Nephron progenitor cell (in vitro differentiated cells): ENCODE measurements at regions not wholly inside any gene's neighbourhood (a gene's known extent, or its start where the extent isn't known, plus 50 kb on each side); places are given as distances from the start of the nearest gene placed in this dataset.

ENCODE experiments used
- DNase-seq: peaks from one replicate; pipeline ENCODE4 v3.0.0; 2021
- H3K27ac Mint-ChIP-seq: 2 replicates; pipeline ENCODE4 v1.8.0; 2021; ENCODE audit warnings: mild to moderate bottlenecking, moderate library complexity, mixed read lengths
- H3K27me3 Mint-ChIP-seq: 2 replicates; pipeline ENCODE4 v1.8.0; 2021; ENCODE audit warnings: mild to moderate bottlenecking, low read depth, mixed read lengths; ENCODE audit not compliant: poor library complexity
- H3K36me3 Mint-ChIP-seq: 2 replicates; pipeline ENCODE4 v1.8.0; 2021; ENCODE audit warnings: low read depth, mixed read lengths
- H3K4me1 Mint-ChIP-seq: 2 replicates; pipeline ENCODE4 v1.8.0; 2021; ENCODE audit warnings: mixed read lengths
- H3K4me3 Mint-ChIP-seq: 2 replicates; pipeline ENCODE4 v1.8.0; 2021; ENCODE audit warnings: mild to moderate bottlenecking, moderate library complexity, mixed read lengths
- H3K9me3 Mint-ChIP-seq: 2 replicates; pipeline ENCODE4 v1.8.0; 2021; ENCODE audit warnings: mild to moderate bottlenecking, moderate library complexity, mixed read lengths
- TF ChIP-seq, protein P1 (sequence below): fragments of 200-600 bp; sonication (generic); IDR thresholded peaks from 2 replicates; pipeline ENCODE4 v1.5.0; 2021; ENCODE audit warnings: antibody characterized with exemption

DNA sequence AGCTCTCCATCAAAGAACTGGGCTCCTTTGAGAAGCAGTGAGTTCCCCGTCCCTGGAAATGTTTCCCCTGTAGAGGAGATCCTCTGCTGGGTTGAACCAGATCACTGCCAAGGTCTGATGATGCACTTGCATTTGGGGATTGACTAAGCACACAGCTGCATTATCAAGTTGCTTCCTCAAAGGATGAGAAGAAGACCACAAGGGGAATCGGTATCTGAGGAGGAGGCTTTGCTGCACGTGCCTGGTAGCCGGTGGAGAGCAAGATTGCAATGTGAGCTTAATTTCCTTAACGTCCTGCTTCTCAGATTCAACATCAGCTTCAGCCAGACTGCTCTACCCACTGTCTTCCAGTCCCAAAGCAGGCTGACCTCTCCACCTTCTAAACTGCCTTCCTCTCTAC, 128.8 kb upstream of the STMND1 start:
- DNase-seq: no peak
- H3K27ac Mint-ChIP-seq: no peak overlapping the region
- no peaks in the 10 kb centered on the region for H3K4me1 Mint-ChIP-seq

GRCh38 chr6:16972535-16972934, 129.3 kb upstream of the STMND1 start:
- no peaks in the 10 kb centered on the region for H3K4me1 Mint-ChIP-seq
- DNase-seq: no peak
- H3K4me3 Mint-ChIP-seq: no peak overlapping the region
- TF ChIP-seq, protein P1, sequence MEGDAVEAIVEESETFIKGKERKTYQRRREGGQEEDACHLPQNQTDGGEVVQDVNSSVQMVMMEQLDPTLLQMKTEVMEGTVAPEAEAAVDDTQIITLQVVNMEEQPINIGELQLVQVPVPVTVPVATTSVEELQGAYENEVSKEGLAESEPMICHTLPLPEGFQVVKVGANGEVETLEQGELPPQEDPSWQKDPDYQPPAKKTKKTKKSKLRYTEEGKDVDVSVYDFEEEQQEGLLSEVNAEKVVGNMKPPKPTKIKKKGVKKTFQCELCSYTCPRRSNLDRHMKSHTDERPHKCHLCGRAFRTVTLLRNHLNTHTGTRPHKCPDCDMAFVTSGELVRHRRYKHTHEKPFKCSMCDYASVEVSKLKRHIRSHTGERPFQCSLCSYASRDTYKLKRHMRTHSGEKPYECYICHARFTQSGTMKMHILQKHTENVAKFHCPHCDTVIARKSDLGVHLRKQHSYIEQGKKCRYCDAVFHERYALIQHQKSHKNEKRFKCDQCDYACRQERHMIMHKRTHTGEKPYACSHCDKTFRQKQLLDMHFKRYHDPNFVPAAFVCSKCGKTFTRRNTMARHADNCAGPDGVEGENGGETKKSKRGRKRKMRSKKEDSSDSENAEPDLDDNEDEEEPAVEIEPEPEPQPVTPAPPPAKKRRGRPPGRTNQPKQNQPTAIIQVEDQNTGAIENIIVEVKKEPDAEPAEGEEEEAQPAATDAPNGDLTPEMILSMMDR: no peak
- no peaks in the 10 kb centered on the region for H3K9me3 Mint-ChIP-seq
- no peak overlapping the region for H3K27ac Mint-ChIP-seq
- H3K36me3 Mint-ChIP-seq: no peaks in the 10 kb centered on the region
- H3K27me3 Mint-ChIP-seq: peaks cover 27% of the 10 kb centered on the region

More for the DNA sequence above, 128.8 kb upstream of the STMND1 start:
- TF ChIP-seq, protein P1: no peak
- Mint-ChIP-seq H3K4me3 (no peak overlapping the region), H3K27me3 (peaks cover 30% of the 10 kb centered on the region), H3K9me3 (no peaks in the 10 kb centered on the region), H3K36me3 (no peaks in the 10 kb centered on the region)

- peaks cover 20% of the 10 kb centered on the region for H3K27me3 Mint-ChIP-seq
- no peaks in the 10 kb centered on the region for H3K36me3 Mint-ChIP-seq
- peaks cover 9% of the 10 kb centered on the region for H3K4me1 Mint-ChIP-seq
Observed at GRCh38 chr6:16969699-16970655, 131.9 kb upstream of the STMND1 start.

DNA sequence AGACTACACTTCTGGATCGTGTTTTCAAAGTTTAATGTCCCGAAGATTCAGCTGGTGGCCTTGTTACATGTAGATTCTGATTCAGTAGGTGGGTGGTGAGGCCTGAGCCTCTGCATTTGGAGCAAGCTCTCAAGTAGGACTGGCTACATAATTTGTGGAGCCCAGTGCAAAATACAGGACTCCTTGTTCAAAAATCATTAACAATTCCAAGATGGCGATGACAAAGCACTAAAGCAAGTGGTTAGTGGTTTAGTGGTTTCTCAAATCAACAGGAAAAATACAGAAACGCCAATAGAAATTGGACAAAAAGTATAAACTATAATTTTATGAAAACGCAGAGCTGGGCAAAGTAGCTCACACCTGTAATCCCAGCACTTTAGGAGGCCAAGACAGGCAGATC, 133.7 kb upstream of the STMND1 start:
- Mint-ChIP-seq H3K36me3 (no peaks in the 10 kb centered on the region), H3K27me3 (peaks cover 20% of the 10 kb centered on the region), H3K9me3 (no peaks in the 10 kb centered on the region), H3K4me1 (peaks cover 18% of the 10 kb centered on the region), H3K4me3 (no peak overlapping the region), H3K27ac (no peak overlapping the region)
- TF ChIP-seq, protein P1: no peak
- no peak for DNase-seq

More at GRCh38 chr6:16969699-16970655, 131.9 kb upstream of the STMND1 start:
- TF ChIP-seq, protein P1: no peak
- Mint-ChIP-seq H3K4me3 (no peak overlapping the region), H3K9me3 (no peaks in the 10 kb centered on the region), H3K27ac (no peak overlapping the region)
- no peak for DNase-seq

- TF ChIP-seq, protein P1: no peak
- Mint-ChIP-seq H3K27me3 (peaks cover 20% of the 10 kb centered on the region), H3K27ac (no peak overlapping the region), H3K4me3 (no peak overlapping the region), H3K36me3 (no peaks in the 10 kb centered on the region), H3K4me1 (peaks cover 18% of the 10 kb centered on the region), H3K9me3 (no peaks in the 10 kb centered on the region)
- no peak for DNase-seq
Observed at GRCh38 chr6:16967470-16967817, 134.4 kb upstream of the STMND1 start.
